DMS79 treated with DMSO at 0.1 percent for 48 hours (cell line): ENCODE measurements at regions not wholly inside any gene's neighbourhood (a gene's known extent, or its start where the extent isn't known, plus 50 kb on each side); places are given as distances from the start of the nearest gene placed in this dataset.
"Not testable (repeated sequence)": the region's sequence is repeated elsewhere in the genome, so short reads cannot be mapped to it uniquely, and the experiment has no call there.

Experiments
- DNase-seq: peaks from one replicate; lab custom pipeline; 2025; lab: John Stamatoyannopoulos, UW

DNA sequence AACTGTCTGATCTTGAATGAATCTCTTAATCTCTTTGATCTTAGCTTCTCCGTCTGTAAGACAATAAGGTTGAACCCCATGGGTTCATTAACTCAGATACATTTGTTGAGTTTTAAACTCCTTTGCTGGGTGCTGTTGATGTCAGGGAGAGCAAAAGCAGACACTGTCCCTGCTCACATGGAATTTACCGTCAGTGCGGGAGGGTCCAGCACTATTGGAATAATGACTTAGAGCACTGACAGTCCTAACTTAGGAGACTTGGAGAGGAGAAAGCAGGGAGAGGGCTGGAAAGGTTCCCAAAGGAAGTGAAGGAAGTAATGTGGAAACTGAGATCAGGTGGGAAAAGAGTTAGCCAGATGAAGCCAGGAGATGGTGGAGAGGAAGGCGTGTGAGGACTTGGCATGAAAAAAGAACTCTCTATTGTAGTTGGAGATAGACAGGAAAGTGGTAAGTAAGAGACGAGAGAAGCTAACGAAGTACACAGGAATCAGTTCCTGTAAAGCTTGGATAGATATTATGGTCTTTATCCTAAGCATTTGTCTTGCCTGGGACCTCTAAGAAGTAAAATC lies 141.4 kb upstream of the SERTAD2 start:
- no peak for DNase-seq

DNA sequence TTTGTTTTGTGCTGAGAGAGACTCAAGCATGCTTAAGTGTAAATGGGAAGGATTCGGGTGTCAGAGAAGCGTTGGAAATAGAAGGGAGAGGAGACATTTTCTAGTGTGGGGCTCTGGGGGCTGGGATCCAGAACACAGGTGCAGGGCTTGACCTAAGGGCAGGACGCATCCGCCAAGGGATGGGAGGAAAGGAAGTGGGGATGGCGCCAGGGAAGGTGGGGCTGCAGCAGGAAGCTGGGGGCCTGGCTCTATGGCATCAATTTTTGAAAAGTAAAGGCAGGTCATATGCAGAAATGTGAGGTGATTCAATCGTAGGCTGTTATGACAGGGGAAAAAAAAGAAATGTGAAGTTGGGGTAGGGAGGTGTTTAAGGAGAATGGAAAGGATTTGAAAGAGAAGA lies 143.2 kb upstream of the SERTAD2 start:
- no peak for DNase-seq

DNA sequence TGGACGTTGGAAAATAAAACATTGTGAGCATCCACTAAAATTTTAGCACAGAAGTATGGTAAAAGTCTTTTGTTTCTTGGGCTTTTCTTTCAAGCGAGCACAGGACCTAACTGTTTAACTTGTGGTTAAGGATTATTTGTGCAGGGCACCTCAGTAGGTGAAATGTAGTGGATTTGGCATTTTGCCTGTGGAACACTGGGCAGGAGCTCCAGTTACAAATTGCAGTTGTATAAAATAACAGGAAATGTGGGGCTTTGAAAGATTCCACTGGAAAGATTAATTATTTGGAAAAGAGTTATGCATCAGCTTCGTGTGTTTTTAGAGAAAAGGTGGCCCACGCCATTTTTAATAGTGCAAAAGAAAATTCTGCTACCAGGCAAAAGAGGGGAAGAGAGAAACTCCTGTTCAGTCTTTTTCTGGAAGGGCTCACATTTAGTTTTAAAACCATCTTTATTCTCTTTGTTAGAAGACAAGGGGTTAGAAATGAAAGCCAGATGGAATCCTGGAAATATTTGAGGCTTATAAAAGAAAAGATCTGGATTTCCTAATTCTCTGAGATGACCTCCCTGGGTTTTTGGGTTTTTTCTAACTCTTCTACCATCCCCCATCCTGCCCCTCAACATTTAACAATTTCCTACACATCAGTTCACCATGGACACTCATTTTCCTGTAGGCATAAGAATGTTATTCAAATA lies 144.3 kb upstream of the SERTAD2 start:
- DNase-seq = peak; percentile 83

DNA sequence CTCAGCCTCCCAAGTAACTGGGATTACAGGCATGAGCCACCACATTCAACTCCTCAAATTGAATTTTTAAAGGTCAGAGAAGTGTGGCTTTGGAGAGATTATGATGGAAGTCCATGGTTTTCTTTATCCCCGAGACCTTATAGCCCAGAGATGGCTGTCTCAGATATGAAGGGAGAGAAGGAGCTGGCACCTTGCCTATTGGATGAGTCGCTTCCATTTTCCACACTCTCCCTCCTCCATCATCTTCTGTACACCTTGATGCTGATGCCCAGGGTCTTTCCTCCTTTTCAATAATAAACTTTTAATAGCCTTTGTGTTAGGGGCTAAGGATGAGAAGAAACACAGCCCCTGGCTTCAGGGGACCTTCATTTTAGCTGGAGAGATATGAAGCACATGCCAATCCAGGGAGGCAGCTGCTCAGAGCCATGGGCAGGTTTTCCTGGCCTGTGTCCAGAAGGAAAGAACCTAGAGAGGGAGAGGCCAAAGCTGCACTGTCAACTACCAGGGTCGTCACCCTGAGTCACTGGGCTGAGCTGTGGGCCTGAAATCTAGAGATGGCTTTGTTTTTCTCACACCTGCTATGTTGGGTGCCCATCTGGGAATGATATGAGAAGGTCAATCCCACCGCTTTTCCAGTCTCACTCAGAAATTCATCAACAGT lies 146.0 kb upstream of the SERTAD2 start:
- peak; percentile 38 for DNase-seq

DNA sequence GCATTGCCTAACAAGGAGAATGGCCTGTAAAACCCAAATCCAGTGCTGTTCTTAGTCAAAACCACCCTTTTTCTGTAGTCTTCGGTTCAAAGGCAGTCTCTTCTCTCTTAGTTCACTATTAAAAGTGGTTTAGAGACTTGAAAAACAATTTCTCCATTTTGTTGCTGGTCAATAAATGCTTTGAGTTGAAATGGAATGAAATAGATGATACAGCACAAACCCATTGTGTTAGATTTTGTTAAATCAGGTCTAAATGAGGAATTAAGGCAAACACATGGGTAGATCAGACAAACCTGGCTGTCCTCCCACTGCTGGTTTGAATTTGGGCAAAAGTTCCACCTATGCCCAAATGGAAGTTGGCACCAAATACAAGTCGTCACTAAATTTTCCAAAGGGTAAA lies 150.1 kb upstream of the SERTAD2 start:
- DNase-seq = no peak

DNA sequence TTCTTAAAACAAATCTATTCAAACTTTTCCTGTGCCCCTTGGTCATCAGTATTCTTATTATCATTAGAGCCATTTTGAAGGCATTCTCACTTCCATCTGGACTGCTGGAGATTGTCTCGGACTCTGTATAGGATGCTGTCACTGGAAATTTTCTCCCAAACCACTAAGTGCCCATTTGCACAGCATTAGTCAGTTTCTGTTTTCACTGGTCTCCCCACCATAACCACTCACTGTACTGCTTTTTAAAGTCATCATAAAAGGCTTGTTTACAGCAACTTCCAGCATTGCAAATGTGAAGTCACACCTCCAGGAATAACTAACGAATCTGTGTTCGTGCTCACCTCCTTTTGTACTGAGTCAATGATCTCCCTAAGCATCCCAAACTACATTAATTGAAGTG lies 150.9 kb upstream of the SERTAD2 start:
- no peak for DNase-seq

DNA sequence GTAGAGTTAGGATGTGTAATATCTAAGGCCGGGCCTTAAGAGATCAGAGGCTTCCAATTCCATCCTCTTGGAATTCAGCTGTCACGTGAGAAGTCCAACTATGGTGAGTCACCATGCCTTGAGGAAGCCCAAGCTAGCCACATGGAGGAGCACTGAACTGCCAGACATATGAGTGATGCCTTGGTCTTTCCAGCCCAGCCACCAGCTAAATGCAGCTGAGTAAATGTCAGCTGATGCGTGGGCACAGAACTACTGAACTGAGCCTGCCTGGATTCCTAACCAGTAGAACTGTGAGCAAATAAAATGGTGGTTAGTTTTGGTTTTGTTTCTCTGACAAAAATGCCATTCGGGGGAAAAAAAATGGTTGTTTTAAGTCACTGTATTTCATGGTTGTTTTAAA lies 153.7 kb upstream of the SERTAD2 start:
- DNase-seq = no peak

DNA sequence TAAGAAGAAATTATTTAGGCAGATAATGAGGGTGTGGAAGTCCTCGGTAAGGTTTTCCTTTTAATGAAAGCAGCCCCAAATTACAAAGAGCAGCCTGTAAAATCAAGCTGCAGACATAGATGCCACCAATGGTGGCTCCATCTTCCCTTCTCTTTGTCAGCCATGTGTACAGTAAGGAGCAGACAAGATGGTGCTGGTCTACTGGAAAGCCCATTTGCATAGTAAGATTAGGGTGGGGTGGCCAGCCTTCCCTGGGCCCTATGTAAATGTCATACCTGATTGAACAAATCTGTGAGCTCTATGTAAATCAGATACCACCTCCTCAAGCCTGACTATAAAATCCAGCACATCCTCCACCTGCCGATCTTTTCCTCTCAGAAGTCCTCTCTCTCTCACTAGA lies 154.4 kb upstream of the SERTAD2 start:
- no peak for DNase-seq

DNA sequence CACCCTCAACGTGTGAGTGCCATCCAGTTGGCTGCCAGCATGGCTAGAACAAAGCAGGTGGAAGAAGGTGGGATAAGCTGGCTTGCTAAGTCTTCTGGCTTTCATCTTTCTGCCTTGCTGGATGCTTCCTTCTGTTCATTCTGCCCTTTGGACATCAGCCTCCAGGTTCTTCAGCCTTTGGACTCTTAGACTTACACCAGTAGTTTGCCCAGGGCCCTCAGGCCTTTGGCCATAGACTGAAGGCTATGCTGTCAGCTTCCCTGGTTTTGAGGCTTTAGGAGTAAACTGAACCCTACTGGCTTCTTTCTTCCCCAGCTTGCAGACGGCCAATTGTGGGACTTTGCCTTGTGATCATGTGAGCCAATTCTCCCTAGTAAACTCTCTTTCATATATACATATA lies 155.0 kb upstream of the SERTAD2 start:
- DNase-seq = no peak

DNA sequence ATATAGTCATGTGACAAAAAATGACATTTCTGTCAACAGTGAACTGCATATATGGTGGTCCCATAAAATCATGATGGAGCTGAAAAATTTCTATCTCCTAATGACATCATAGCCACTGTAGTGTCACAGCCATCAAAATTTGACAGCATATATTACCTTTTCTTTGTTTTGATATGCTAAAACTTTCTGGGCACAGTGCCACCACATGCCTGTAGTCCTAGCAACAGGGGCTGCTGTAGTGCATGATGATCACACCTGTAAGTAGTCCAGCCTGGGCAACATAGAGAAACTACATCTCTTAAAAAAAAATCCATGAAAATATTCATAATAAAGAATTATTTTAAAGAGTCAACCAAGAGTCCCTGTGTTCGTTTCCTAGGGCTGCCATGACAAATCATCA lies 155.5 kb upstream of the SERTAD2 start:
- no peak for DNase-seq

DNA sequence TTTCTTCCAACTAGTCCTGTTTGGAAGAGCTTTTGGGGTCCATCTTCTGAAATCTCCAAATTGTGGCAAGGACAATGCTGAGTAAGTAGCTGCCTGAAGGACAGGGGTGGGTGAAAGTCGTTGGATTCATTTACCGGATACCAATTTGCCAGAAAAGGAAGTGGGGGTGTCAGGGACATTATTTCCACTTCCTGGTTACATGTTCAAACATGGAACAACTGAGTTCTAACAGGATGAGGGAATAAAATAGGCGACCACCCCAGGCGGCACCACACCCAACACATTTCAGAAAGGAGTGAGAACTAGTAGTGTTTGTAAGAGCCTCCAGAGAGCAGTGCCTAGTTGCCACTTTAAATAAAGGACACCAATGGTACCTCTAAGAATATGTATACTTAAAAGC lies 158.6 kb upstream of the SERTAD2 start:
- no peak for DNase-seq

DNA sequence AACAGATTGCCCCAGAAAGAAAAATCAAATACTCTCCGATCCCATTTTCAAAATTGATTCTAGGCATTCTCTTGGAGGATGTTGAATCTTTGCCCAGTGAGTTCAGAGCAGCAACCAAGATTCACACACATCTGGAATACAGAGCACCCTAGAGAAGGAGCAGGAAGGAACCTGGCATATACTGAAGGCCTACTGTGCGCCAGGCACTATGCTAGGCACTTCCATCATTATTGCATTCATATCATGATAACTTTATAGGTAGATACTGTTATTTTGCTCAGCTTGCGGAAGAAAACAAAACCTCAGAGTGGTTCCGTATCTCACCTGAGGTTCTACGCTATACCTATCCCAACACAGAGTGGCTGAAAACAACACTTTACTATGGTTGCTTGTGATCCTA lies 160.3 kb upstream of the SERTAD2 start:
- DNase-seq = no peak

DNA sequence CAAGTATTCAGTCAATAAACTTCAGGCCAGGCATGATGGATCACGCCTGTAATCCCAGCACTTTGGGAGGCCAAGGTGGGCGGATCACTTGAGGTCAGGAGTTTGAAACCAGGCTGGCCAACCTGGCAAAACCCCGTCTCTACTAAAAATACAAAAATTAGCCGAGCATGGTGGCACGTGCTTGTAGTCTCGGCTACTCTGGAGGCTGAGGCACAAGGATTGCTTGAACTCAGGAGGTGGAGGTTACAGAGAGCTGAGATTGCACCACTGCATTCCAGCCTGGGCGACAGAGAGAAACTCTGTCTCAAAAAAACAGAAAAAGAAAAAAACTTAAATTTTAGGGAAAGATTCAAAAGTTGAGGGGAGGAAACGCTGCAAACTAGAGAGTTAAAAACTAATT lies 162.8 kb upstream of the SERTAD2 start:
- not testable (repeated sequence) for DNase-seq

DNA sequence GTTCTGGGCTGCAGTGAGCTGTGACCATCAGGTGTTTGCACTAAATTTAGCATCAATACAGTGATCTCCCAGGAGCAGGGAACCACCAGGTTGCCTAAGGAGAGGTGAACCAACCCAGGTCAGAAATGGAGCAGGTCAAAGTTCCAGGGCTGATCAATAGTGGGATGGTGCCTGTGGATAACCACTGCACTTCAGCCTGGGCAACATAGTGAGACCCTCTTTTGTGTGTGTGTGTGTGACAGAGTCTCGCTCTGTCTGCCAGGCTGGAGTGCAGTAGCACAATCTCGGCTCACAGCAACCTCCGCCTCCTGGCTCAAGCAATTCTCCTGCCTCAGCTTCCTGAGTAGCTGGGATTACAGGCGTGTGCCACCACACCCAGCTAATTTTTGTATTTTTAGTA lies 163.7 kb upstream of the SERTAD2 start:
- no peak for DNase-seq

DNA sequence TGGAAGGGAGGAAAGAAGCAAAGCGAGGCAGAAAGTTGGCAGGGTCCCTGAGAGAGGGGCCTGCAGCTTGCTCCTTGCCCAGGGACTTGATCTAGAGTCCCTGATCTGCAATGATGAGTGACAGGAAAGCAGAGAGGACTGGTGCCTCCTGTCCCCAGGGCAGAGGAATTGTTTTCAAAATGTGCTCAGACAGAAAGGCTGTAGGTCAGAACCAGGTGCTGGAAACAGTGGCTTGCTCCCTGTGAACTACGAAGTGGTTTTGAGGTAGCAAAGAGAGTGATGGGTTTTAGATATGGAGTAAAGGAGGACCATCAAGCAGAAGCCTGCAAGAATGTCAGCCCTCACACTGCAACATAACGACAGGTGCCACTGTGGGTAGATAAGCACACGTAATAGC lies 164.9 kb upstream of the SERTAD2 start:
- no peak for DNase-seq

DNA sequence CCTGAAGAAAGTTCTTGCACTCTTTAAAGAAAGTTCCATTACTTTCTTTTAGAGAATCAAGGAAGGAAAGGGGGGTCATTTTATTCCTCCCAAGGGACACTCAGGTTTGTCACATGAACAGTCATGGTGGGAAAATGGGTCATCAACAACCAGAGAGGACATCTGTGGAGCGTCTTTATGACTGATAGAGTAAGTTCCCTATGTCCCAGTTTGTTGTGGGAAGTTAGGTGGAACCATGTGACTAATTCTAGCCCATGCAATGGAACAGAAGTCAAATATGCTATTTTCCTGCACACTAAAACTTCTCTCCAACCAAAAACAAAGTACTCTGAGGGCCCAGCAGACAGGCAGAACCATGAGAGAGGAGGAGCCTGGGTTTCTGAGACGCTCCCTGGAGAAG lies 165.6 kb upstream of the SERTAD2 start:
- no peak for DNase-seq

DNA sequence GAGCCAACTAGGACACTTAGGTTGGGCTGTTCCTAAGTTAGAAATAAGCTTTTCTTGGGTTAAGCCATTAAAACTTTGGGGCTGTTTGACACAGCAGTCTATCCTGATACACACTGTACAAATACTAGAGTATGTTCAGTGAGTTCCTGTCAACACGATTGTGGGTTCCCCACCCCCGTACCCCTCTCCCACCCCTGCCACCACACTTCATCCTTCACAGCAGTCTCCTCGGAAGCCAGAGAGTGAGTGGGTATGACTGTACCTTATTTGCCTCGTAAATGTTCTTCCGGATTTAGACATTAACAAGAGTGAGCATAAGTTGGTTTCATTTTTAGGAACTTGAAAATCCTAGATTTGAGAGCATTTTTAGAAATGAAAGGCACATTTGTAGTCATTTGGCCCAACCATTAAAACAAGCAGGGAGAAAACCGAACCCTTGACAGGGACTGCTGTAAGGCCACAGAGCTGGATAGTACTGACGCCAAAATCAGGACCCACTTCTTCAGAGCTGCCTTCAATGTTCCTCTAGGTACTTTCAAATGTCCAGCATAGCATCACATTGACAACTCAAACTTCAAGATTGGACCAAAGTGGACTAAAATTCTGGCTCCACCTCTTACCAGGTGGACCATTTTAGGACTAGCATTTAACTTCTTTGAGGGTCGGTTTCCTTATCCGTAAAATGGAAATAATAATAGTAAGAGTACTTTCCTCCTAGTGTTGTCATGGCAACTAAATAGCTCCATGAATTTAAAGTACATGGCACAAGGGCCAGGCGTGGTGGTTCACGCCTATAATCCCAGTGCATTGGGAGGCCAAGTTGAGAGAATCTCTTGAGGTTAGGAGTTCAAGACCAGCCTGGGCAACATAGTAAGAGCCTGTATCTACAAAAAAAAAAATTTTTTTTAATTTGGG lies 166.3 kb upstream of the SERTAD2 start:
- no peak for DNase-seq

DNA sequence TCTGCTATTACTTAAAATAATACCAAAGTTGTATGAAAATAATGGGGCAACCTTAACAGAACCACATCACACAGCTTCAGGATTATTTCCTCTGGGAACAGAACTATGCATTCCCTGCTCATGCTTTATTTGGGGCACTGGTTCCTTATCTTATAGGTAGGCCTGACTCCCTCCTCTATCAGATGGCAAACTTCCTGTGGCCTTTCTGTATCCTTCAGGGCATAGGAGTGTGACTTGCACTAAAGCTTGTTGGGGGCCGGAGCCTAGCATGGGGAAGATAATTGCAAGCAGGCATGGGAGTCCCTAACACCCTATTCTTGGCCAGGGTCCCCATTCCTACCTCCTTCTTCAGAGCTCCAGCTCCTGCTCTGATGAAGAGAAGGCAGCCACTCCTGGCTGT lies 167.2 kb upstream of the SERTAD2 start:
- no peak for DNase-seq

DNA sequence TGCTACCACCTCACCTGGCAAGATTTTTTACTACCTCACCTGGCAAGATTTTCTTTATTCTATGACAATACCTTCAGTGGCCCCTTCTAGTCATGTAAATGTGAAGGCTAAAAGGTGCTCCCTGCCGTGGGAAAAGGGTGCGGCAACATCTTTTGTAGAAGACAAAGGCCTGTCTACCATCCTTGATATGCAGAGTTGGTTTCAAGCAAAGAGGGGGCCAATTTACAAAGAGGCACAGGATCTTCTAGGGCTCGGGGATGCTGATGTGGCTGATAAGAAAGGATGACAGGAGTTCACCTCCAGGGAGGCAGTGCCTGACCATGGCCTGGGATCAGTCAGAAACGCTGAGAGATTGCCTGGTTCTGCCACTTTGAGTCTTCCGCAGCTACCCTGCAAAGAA lies 165.4 kb upstream of the SLC1A4 start:
- no peak for DNase-seq

DNA sequence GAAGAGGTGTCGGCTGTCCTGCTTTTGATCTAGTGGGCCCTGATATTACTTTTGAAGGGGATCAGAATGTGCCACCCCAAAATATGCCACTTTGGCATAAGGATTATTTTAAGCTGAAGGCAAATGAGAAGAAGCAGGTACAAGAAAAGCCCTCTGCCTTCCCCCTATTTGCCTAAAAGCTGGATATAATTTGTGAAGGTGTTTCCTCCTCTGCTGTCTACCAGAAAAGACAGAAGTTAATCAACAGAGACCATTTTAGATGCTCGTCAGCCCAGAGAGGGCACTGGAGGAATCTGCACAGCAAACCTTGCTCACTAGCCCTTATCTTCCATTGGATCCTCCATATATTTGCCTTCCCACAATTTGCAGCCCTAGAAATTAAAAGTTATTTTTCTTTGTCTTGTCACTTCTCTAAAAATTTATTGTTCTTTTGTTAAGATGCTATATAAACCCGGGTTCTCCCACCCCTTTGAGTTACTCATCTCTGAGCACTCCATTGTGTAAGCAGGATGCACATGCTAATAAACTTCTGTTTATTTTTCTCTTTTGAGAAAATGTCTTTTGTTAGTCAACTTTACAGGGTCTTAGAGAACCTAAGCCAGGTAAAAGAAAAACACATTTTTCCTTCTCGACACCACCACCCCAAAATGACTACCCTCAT lies 163.2 kb upstream of the SLC1A4 start:
- DNase-seq = no peak

DNA sequence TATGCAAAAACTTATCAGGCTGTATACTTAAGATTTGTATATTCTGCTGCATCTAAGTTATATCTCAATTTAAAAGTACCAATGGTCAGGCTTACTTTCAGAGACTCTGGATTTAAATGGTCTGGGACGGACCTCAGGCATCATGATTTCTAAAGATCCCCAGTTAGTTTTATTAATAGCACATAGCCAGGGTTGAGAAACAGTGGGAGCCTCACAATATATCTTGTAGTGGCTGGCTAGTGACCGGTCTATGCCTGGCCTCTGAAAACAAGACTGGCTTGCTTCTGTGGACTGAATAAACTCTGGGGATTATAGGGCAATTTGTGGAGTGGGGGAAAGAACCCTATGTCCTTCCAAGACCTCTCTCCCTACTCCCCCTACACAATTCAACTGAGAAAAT lies 162.5 kb upstream of the SLC1A4 start:
- no peak for DNase-seq

DNA sequence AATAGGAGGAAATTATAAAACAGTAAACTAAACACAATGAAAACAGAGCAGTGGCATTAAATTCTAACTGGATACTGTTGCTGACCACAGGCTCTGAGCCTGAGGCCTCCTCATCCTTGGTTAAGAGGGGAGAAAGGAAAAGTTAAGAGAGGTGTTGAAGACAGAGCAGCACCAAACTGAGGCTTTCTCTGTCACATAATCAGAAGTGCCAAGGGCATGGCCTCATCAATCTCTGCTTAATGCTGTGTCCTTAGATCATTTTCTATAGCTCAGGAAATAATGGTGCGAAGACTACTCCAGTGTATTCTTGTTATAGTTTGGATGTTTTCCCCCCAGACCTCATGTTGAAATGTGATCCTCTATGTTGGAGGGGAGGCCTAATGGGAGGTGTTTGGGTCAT lies 160.9 kb upstream of the SLC1A4 start:
- no peak for DNase-seq
